GM12878 (cell line): ENCODE measurements at regions not wholly inside any gene's neighbourhood (a gene's known extent, or its start where the extent isn't known, plus 50 kb on each side); places are given as distances from the start of the nearest gene placed in this dataset.

Source experiments
- ATAC-seq: fragments of 200-7000 bp; cut with Tn5 transposase; 3 replicates; pipeline ENCODE4 v1.9.1; 2020; ENCODE audit warnings: mild to moderate bottlenecking, moderate library complexity
- BruUV-seq: library from RNA; stranded (reverse); fragments of 400-500 nt; replicated peaks from 2 replicates; lab custom pipeline; 2021; lab: Mats Ljungman, UMichigan
- CTCF ChIA-PET: fragments of 300-600 bp; sonication (Branson Sonifier 250); formaldehyde crosslinking; extraction: SDS; loops from one replicate; lab custom pipeline; 2021; ENCODE audit warnings: inconsistent platforms; lab: Yijun Ruan, JAX
- POLR2A ChIA-PET: fragments of 350-600 bp; formaldehyde crosslinking; extraction: SDS; loops from one replicate; lab custom pipeline; 2021; ENCODE audit warnings: inconsistent platforms; lab: Charles Lee
- RAD21 ChIA-PET: fragments of 300-600 bp; sonication (Branson Sonifier 250); formaldehyde crosslinking; loops from one replicate; lab custom pipeline; 2023; ENCODE audit warnings: antibody characterized with exemption; ENCODE audit not compliant: unreplicated experiment; lab: Charles Lee
- SMC1A ChIA-PET: fragments of 300-600 bp; sonication (Branson Sonifier 250); formaldehyde crosslinking; loops from one replicate; lab custom pipeline; 2023; ENCODE audit not compliant: unreplicated experiment, uncharacterized antibody; lab: Charles Lee
- DNase-seq: peaks from one replicate; pipeline ENCODE4 v3.0.0-alpha.2; 2011; ENCODE audit warnings: low read depth, low spot score
- FAIRE-seq: peaks from 3 replicates; lab custom pipeline; 2011; peaks lifted over from hg19 to GRCh38; lab: Jason Lieb, UNC
- H2AFZ ChIP-seq: 2 replicates; pipeline ENCODE4 v1.6.0; 2011; ENCODE audit warnings: low read depth, low read length, control low read depth; ENCODE audit not compliant: control insufficient read depth
- H3K27ac ChIP-seq: 2 replicates; pipeline ENCODE4 v1.5.1; 2011; ENCODE audit warnings: control low read depth; ENCODE audit not compliant: control insufficient read depth, insufficient read depth
- H3K27me3 ChIP-seq, 2 experiments: replicated peaks in 1 of 2; 2 replicates each; pipeline versions ENCODE4 v1.6.0 to v1.6.1; 2011; ENCODE audit warnings: low read length in 1 of 2; ENCODE audit not compliant: control insufficient read depth in 2 of 2, insufficient read depth in 2 of 2
- H3K36me3 ChIP-seq, 2 experiments: 2 replicates each; pipeline ENCODE4 v1.5.1; 2011; ENCODE audit warnings: low read length in 1 of 2; ENCODE audit not compliant: control insufficient read depth in 2 of 2, insufficient read depth in 2 of 2
- H3K4me1 ChIP-seq: 2 replicates; pipeline ENCODE4 v1.6.1; 2011; ENCODE audit warnings: mild to moderate bottlenecking, low read length, moderate library complexity, mixed read lengths; ENCODE audit not compliant: control insufficient read depth, insufficient read depth
- H3K4me2 ChIP-seq: 2 replicates; pipeline ENCODE4 v1.6.0; 2011; ENCODE audit warnings: control low read depth; ENCODE audit not compliant: control insufficient read depth, insufficient read depth
- H3K4me3 ChIP-seq: fragments of 200-600 bp; sonication (generic); 2 replicates; pipeline ENCODE4 v1.5.1; 2016
- H3K79me2 ChIP-seq: 2 replicates; pipeline ENCODE4 v1.6.0; 2011; ENCODE audit warnings: low read length; ENCODE audit not compliant: control insufficient read depth, insufficient read depth
- H3K9ac ChIP-seq: 2 replicates; pipeline ENCODE4 v1.8.0; 2011; ENCODE audit warnings: low read length, control low read depth, mixed read lengths; ENCODE audit not compliant: control insufficient read depth, insufficient read depth
- H3K9me3 ChIP-seq: replicated peaks from 3 replicates; pipeline ENCODE4 v1.5.1; 2011; ENCODE audit warnings: mild to moderate bottlenecking, low read length; ENCODE audit not compliant: control insufficient read depth, insufficient read depth
- H4K20me1 ChIP-seq: 2 replicates; pipeline ENCODE4 v1.6.0; 2011; ENCODE audit not compliant: control insufficient read depth, insufficient read depth
- ATF3 ChIP-seq: IDR thresholded peaks from 2 replicates; pipeline ENCODE4 v1.6.1; 2011; ENCODE audit warnings: low read depth, mild to moderate bottlenecking, low read length, moderate library complexity, borderline replicate concordance; ENCODE audit errors: extremely low read depth
- HCFC1 ChIP-seq: fragments of 150-350 bp; IDR thresholded peaks from 2 replicates; pipeline ENCODE4 v1.6.1; 2014; ENCODE audit warnings: low read length
- IKZF2 ChIP-seq, 2 experiments: fragments of 450-650 bp; IDR thresholded peaks; 2 replicates each; pipeline ENCODE4 v1.6.1; 2017; ENCODE audit warnings: mild to moderate bottlenecking in 2 of 2, moderate library complexity in 2 of 2
- KDM1A ChIP-seq: fragments of 200-600 bp; sonication (generic); IDR thresholded peaks from 2 replicates; pipeline ENCODE4 v1.6.1; 2016; ENCODE audit warnings: borderline replicate concordance
- PAX5 ChIP-seq: IDR thresholded peaks from 2 replicates; pipeline ENCODE4 v1.6.1; 2011; ENCODE audit warnings: low read depth, low read length, borderline replicate concordance
- POLR2AphosphoS2 ChIP-seq: IDR thresholded peaks from 2 replicates; pipeline ENCODE4 v1.6.1; 2011; ENCODE audit warnings: low read depth, mild to moderate bottlenecking, low read length, improper control_type of control experiment, moderate library complexity
- RELA ChIP-seq: fragments of 450-650 bp; IDR thresholded peaks from 2 replicates; pipeline ENCODE4 v1.8.0; 2014; ENCODE audit warnings: borderline replicate concordance; ENCODE audit not compliant: partially characterized antibody
- SKIL ChIP-seq: fragments of 450-650 bp; IDR thresholded peaks from 2 replicates; pipeline ENCODE4 v1.6.1; 2017; ENCODE audit warnings: mild to moderate bottlenecking, low read depth, inconsistent platforms; ENCODE audit not compliant: poor library complexity, severe bottlenecking
- SP1 ChIP-seq: IDR thresholded peaks from one replicate; pipeline ENCODE4 v1.6.1; 2011; ENCODE audit warnings: low read depth, low read length
- STAT3 ChIP-seq: IDR thresholded peaks from 2 replicates; pipeline ENCODE4 v1.6.1; 2011; ENCODE audit warnings: low read depth, low read length, improper control_type of control experiment
- ZBTB4 ChIP-seq: fragments of 450-650 bp; formaldehyde crosslinking; IDR thresholded peaks from 2 replicates; pipeline ENCODE4 v1.4.0; 2022; ENCODE audit warnings: mild to moderate bottlenecking, moderate library complexity
- whole genome bisulfite sequencing: methylation state at CpG from one replicate; pipeline ENCODE4 v1.1.6; 2016; ENCODE audit warnings: low lambda C conversion rate; ENCODE audit not compliant: insufficient replicate concordance, insufficient coverage; ENCODE audit errors: missing lambda C conversion rate; 5-methylcytosine and 5-hydroxymethylcytosine counted together
- in situ Hi-C: fragments of 300-500 bp; cut with MboI; formaldehyde crosslinking; loops from 9 replicates; pipeline ENCODE4 v1.14.3; 2018; ENCODE audit warnings: mixed read lengths
- intact Hi-C: fragments of 100-400 bp; cut with micrococcal nuclease; formaldehyde crosslinking; loops from one replicate; pipeline ENCODE4 v1.14.2; 2022; ENCODE audit not compliant: unreplicated experiment

GRCh38 chr12:14260011-14260993 lies 105.2 kb upstream of the ATF7IP start (continued):
- no peak for TF ChIP-seq ZBTB4 (CRISPR knock-in tag)

GRCh38 chr12:14261096-14261495 lies 104.4 kb upstream of the ATF7IP start:
- DNase-seq (no peak), FAIRE-seq (no peak), ATAC-seq (no peak)
- Histone ChIP-seq H3K9me3 (peaks cover 21% of the 10 kb centered on the region), H3K27ac (no peak overlapping the region), H2AFZ (no peak overlapping the region), H4K20me1 (no peaks in the 10 kb centered on the region), H3K27me3 (no peaks in the 10 kb centered on the region), H3K4me2 (no peak overlapping the region), H3K4me1 (no peaks in the 10 kb centered on the region), H3K9ac (no peak overlapping the region), H3K36me3 (no peaks in the 10 kb centered on the region), H3K79me2 (no peaks in the 10 kb centered on the region), H3K4me3 (no peak overlapping the region)
- intact Hi-C loops = no loop called here
- CTCF ChIA-PET = no interaction called here
- RAD21 ChIA-PET = no interaction called here
- BruUV-seq = no TSS peak
- POLR2A ChIA-PET = no interaction called here
- WGBS = 99% methylated on average over 6 of the region's 6 CpGs
- SMC1A ChIA-PET = interaction anchor here (1.2 kb wide), 1 partner anchor 11 kb away, joined by 3 read pairs; no protein-coding TSS in a partner anchor
- in situ Hi-C loops = no loop called here
- TF ChIP-seq SP1 (no peak), PAX5 (no peak), IKZF2 (IDR thresholded peaks at IDR 0.05) (no peak), ATF3 (no peak), RELA (no peak), SKIL (no peak), STAT3 (no peak), KDM1A (no peak), POLR2AphosphoS2 (no peak), HCFC1 (no peak), ZBTB4 (CRISPR knock-in tag) (no peak)
